ENCODE measurements at regions not wholly inside any gene's neighbourhood (a gene's known extent, or its start where the extent isn't known, plus 50 kb on each side); places are given as distances from the start of the nearest gene placed in this dataset.

DNA sequence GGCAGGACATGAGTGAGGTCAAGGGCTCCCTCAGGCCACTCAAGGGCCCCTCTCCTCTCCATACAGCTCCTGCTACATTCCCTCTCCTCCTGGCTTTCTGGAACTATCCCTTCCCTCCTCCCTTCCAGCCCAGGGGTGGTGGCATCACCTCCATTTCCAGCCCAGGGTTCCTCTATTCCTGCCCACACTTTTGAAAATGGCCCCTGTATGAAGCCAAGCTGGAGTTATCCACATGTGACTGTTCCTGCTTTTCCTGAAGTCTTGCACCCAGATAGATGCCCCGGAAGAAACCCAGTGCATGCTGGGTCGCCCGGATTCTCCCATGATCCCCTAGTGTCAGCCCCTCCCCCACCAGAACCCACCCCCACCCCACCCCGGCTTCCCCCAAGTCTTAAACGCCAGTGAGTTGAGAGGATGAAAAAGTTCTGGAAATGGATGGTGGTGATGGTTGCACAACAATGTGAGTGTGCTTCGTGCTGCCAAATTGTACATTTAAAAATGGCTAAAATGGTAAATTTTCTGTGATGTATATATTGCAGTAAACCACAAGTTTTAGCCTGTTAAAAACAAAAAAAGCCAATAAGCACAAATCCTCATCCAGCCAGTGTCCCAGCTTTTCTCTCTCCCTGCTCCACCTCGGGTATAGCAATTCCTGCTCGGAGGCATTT is 136.9 kb downstream of the SCARB1 start:
- DNase-seq = no peak

GRCh38 chr12:124725597-124726237 is 137.9 kb downstream of the SCARB1 start:
- DNase-seq = no peak

- DNase-seq = no peak
Measured at GRCh38 chr12:124725099-124725498, 138.6 kb downstream of the SCARB1 start.

DNA sequence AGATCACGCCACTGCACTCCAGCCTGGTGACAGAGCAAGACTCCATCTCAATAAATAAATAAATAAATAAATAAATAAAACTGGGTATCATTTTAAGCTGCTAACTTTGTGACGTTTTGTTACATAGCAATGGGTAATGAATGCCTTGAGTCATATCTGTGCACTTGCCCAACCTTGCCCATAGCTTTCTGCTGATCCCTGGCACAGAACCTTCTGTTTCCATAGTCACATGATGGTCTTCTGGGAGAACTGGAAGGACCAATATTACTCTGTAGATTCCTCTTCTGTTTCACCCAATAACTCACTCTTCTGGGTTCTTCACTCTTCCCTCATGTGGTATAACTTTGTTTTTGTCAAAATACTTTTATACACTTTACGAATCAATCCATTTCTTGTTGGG is 140.8 kb downstream of the SCARB1 start:
- DNase-seq = no peak

DNA sequence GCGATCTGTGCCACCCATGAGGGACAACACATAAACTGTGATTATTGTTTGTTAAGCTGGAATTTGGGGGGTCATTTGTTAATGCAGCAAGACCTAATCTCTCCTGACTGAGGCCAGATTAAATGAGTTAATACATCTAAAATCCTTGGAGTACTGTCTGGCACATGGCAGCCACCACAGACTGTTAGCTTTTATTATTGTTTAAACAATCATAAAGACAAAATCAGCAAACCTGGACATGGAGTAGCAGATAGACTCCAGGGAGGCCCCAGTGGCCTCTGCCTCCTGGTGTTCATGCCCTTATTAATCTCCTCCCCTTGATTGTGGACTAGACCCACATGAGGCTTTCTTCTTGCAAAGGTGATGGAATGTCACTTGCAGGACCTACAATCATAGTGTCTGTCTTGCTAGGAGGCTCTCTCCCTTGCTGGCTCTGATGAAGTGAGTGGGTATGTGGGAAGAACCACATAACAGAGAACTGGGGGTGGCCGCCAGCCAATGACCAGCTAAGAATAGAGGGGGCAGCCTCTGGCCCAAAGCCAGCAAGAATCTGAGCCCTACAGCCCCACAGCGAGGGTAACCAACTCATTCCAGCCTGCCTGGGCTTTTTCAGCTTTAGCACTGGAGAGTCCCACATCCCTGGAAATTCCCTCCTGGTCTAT is 142.0 kb downstream of the SCARB1 start:
- no peak for DNase-seq

- DNase-seq = peak; percentile 96
Measured at GRCh38 chr12:124720681-124721500, 142.8 kb downstream of the SCARB1 start.

GRCh38 chr12:124720004-124720680 is 143.5 kb downstream of the SCARB1 start:
- peak; percentile 83 for DNase-seq

DNA sequence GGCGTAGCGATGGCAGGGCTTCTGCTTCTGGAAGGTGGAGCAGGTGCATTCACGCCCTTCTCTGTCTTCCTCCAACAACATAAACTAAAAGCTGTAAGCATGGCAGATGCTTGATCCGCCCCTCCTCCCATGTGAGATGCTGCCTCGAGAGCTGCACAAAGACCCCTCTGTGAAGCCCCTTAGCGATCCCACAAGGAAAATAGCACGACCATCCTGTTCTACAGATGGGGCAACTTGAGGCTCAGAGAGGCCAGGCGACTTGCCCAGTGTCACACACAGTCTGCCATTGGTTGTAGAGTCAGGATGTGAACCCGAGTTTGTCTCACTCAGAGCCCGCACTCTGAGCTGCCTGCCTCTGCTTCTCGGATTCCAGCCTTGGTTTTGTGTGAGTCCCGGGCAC is 144.4 kb downstream of the SCARB1 start:
- no peak for DNase-seq

DNA sequence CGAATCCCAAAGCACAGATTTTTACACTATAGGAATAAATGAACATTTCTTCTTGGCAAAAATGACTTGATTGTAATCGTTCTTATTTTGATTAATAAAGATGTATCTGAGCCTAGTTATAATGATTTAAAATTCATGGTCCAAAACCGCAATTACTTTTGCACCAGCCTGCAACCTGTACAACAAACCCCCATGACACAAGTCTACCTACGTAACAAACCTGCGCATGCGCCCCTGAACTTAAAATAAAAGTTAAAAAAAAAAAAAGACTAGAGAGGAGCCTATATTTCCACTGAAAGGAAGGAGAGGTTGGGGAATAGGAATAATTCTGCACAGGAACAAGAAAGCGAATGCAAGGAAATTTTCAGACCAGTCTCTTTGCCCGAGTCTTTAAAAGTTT is 145.2 kb downstream of the SCARB1 start:
- DNase-seq = no peak

- no peak for DNase-seq
Measured at GRCh38 chr12:124718036-124718435, 145.6 kb downstream of the SCARB1 start.

GRCh38 chr12:124717318-124717717 is 146.3 kb downstream of the SCARB1 start:
- DNase-seq = no peak

DNA sequence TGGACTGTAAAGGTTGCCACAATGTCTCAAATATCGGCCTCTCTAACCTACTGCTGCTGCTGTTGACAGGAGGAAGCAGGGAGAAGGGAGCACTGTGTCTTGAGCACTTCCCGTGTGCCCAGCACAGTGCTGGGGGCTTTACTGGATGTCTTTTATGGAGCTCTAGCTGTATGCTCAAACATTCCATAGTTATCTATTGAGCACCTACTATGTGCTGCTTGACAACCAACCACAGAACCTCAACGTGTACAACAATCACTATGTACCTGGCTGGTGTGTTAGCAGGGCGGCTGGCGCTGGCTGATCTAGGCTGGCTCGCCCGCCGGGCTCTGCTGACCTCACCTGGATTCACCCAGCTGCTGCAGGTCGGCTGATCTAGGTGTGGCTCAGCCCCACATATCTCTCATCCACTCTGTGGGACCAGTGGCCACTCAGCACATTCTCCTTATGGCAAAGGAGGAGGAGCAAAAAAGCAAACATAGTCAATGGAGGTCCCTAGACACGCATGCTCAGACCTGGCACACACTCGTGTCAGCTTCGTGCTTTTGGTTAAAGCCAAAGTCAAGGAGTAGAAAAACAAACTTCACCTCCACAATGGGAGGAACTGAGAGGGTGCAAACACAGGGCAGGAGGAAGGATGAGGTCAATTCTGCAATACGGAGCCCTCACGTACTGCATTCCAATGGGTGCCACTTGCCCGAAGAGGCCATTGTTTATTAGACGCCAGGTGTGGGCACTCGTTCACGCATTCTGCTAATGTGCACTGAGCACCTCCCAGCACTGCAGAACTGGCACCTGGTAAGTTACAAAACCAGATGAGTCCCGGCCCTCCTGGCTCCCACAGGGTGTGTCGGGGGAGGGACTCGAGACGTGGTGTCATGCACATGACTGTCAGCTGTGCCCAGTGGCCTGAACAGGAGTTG is 147.2 kb downstream of the SCARB1 start:
- DNase-seq = peak; percentile 43

GRCh38 chr12:124715121-124715990 is 147.9 kb upstream of the NCOR2 start:
- DNase-seq = no peak

DNA sequence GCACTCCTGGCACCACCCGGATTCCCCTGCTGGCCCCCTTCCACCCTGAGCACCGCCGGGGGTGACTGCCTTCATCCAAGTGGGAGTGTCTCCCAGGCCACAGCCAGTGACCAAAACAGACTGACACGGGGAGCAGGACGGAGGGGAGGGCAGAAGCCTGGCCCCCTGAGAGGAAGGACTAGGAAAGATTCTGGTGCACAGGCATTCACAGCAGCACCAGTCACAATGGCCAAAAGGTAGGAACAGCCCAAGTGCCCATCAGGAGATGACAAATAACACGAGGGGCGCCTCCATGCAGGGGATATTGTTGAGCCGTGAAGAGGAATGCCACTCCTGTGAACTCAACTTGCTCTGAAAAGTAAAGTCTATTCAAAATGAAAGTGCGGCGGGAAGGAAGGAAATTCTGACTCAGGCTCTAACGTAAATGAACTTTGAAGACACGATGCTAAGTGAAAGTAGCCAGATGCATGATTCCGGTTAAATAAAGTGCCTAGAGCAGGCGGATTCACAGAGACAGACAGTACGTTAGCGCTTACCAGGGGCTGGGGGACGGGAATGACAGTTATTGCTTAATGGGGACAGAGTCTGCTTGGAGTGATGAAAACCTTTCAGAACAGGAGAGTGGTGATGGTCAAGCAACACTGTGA is 146.1 kb upstream of the NCOR2 start:
- DNase-seq = no peak

GRCh38 chr12:124713041-124713435 is 145.6 kb upstream of the NCOR2 start:
- DNase-seq = no peak

DNA sequence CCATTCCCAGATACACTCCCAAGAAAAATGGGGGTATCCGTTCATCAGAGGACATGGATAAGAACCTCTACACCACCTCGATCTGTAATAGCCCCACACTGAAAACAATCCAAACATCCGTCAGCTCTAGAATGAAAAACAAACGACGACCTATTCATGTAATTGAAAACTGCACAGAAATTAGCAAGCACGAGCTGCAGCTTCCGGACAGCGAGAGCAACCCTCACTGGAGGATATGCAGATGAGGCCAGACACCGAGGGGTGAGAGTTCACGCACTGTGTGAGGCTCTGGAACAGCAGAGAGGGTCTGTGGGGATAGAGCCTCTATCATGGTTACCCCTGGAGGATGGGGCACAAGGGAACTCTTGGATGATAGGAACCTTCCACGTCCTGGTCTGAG is 143.9 kb upstream of the NCOR2 start:
- no peak for DNase-seq

DNA sequence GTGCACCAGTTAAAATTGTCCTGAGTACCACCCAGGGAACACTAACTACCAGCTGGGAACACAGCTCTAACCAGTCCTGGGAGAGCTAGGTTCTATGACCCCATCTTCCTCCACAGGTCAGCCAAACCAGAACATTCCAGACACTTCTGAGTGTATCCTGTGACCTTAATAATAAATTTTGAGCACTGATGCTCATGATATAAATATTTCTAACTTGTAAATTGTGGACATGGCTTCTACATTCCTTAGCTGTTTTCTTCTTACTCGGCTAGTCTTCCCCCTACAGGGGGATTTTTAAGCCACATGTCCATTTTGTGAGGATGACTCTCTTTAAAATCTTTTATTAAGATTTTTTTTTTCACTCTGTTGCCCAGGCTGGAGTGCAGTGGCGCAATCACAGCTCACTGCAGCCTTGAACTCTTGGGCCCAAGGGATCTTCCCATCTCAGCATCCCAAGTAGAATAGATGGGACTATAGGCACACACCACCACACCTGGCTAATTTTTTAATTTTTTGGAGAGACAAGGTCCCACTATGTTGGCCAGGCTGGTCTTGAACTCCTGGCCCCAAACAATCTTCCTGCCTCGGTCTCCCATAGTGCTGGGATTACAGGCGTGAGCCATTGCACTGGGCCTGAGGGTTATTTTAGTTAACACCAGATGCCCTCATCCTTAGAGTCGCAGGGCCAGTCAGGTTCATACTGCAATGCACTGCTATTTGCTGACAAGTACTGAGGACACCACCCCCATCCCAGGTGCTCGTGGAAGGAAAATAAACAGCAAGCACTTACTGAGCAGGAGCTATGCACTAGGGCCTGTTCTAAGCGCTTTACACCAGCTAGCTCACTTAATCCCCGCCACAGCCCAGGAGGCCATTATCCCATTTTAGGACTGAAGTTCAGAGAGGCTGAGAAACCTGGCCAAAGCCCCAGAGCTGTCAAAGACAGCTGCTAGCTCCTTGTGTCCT is 142.6 kb upstream of the NCOR2 start:
- DNase-seq = peak; percentile 54

GRCh38 chr12:124707316-124707715 is 139.9 kb upstream of the NCOR2 start:
- DNase-seq = no peak

- DNase-seq = no peak
Measured at GRCh38 chr12:124706363-124706762, 139.0 kb upstream of the NCOR2 start.

Measured in SHP77 treated with DMSO at 0.1 percent for 48 hours (cell line).